ENCODE measurements at regions not wholly inside any gene's neighbourhood (a gene's known extent, or its start where the extent isn't known, plus 50 kb on each side); places are given as distances from the start of the nearest gene placed in this dataset.

DNA sequence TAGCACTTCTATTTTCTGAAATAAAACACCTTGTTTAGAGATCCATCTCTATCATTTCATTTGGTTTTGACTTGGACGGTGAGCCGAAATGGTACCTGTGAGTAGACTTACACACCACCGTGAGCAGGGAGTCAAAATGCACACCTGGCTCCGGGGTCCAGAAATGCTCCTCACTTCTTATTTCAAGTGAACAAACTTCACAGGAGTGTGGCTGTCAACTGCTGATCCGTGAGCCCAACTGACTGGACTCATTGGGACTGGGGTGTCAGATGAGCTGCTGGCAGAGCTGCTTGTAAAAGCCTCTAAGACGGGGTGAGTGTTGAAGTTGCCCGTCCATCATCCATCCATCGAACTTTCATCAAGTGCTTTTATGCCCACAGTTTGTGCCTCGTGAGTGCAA, 435.5 kb downstream of the GLRX3 start:
- H3K27me3 Mint-ChIP-seq (ENCODE audit: low read depth): peaks cover 13% of the 10 kb centered on the region
- Histone ChIP-seq H2BK20ac (ENCODE audit: low read depth, low read length, poor library complexity, severe bottlenecking) (no peak overlapping the region), H4K20me1 (ENCODE audit: control insufficient read depth, insufficient read depth, insufficient read length) (no peaks in the 10 kb centered on the region), H3K56ac (ENCODE audit: insufficient read length, low read depth, low read length) (no peak overlapping the region), H2AFZ (ENCODE audit: low read length) (no peak overlapping the region), H3K18ac (ENCODE audit: insufficient read length, low read depth, low read length) (no peak overlapping the region), H3T11ph (ENCODE audit: low read length) (no peak overlapping the region), H3K14ac (ENCODE audit: insufficient read depth, low read length) (no peak overlapping the region; the same call in 1 of the 2 replicates), H2BK120ac (ENCODE audit: low read depth, low read length, poor library complexity, severe bottlenecking) (no peak overlapping the region), H3K9me3 (ENCODE audit: control insufficient read depth, low read depth, low read length) (no peaks in the 10 kb centered on the region), H2BK5ac (ENCODE audit: insufficient read length, low read length) (no peak overlapping the region), H3K23ac (ENCODE audit: insufficient read length, low read depth, low read length) (no peak overlapping the region), H3K9ac (ENCODE audit: extremely low read depth, insufficient read length, low read length) (no peak overlapping the region), H3K79me2 (ENCODE audit: insufficient read depth, low read length) (no peaks in the 10 kb centered on the region), H3K4ac (ENCODE audit: low read depth, low read length) (no peak overlapping the region), H3K23me2 (ENCODE audit: insufficient read length, low read depth, low read length, poor library complexity, severe bottlenecking) (no peaks in the 10 kb centered on the region), H4K91ac (ENCODE audit: insufficient read length, low read depth, low read length) (no peak overlapping the region), H3K4me1 (ENCODE audit: insufficient read depth, low read length) (no peaks in the 10 kb centered on the region), H3K27ac (ENCODE audit: insufficient read length, low read depth, low read length) (no peak overlapping the region), H3K27me3 (ENCODE audit: insufficient read depth, low read length) (no peaks in the 10 kb centered on the region), H3K4me2 (ENCODE audit: insufficient read depth, insufficient read length, low read length) (no peak overlapping the region), H3K79me1 (ENCODE audit: insufficient read depth, low read depth, low read length, poor library complexity, severe bottlenecking) (no peaks in the 10 kb centered on the region), H2BK15ac (ENCODE audit: low read depth, low read length) (no peak overlapping the region), H4K5ac (ENCODE audit: insufficient read length, low read depth, low read length) (no peak overlapping the region), H2BK12ac (ENCODE audit: insufficient read length, low read depth, low read length) (no peak overlapping the region), H2AK5ac (ENCODE audit: insufficient read length, low read length) (no peak overlapping the region), H4K8ac (replicated peaks; ENCODE audit: insufficient read length, low read depth, low read length) (no peak overlapping the region)
- peaks cover 0 to 2% of the 10 kb centered on the region in 2 experiments; a peak in 1 of 5 replicates for H3K9me3 Mint-ChIP-seq
- H3K4me3 Mint-ChIP-seq: no peak overlapping the region
- DNase-seq: no peak
- no peaks in the 10 kb centered on the region for H3K4me1 Mint-ChIP-seq
- WGBS (ENCODE audit: extremely low coverage, insufficient read length, low lambda C conversion rate): no CpG with 5 or more reads among the region's 9 CpGs
- no peak overlapping the region for H3K27ac Mint-ChIP-seq
- TF ChIP-seq, protein P1, sequence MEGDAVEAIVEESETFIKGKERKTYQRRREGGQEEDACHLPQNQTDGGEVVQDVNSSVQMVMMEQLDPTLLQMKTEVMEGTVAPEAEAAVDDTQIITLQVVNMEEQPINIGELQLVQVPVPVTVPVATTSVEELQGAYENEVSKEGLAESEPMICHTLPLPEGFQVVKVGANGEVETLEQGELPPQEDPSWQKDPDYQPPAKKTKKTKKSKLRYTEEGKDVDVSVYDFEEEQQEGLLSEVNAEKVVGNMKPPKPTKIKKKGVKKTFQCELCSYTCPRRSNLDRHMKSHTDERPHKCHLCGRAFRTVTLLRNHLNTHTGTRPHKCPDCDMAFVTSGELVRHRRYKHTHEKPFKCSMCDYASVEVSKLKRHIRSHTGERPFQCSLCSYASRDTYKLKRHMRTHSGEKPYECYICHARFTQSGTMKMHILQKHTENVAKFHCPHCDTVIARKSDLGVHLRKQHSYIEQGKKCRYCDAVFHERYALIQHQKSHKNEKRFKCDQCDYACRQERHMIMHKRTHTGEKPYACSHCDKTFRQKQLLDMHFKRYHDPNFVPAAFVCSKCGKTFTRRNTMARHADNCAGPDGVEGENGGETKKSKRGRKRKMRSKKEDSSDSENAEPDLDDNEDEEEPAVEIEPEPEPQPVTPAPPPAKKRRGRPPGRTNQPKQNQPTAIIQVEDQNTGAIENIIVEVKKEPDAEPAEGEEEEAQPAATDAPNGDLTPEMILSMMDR (conservative IDR thresholded peaks at IDR 0.05): no peak
- H3K36me3 Mint-ChIP-seq (ENCODE audit: insufficient read depth in 1 of 3, low read depth in 3 of 3): peaks cover 0 to 2% (median 0%) of the 10 kb centered on the region in 3 experiments; a peak in 2 of 7 replicates

Data from H9 (cell line).